Hindlimb muscle (tissue), 1 donor: ENCODE measurements at regions not wholly inside any gene's neighbourhood (a gene's known extent, or its start where the extent isn't known, plus 50 kb on each side); places are given as distances from the start of the nearest gene placed in this dataset.

Experiments used
- DNase-seq: peaks from one replicate; pipeline ENCODE4 v3.0.0-alpha.2; 2013

DNA sequence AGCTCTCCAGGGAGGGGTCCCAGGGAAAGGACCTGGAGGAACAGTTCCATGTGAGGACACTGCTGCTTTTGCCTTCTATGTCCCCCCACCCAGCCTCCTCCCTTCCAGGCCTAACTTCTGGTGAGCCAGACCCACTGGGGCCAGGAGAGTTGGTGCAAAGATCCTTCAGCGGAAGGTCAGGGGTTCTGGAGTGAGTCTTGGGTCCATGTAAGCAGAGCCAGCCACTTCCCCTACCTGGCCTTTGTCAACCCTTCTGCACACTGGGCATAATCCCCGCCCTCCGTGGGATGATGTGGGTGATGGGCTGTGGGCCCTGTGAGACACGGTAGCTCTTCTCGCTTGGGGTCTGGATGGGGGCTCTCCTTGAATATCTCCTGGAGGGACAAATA is 76.9 kb downstream of the RHOB start:
- DNase-seq = no peak

DNA sequence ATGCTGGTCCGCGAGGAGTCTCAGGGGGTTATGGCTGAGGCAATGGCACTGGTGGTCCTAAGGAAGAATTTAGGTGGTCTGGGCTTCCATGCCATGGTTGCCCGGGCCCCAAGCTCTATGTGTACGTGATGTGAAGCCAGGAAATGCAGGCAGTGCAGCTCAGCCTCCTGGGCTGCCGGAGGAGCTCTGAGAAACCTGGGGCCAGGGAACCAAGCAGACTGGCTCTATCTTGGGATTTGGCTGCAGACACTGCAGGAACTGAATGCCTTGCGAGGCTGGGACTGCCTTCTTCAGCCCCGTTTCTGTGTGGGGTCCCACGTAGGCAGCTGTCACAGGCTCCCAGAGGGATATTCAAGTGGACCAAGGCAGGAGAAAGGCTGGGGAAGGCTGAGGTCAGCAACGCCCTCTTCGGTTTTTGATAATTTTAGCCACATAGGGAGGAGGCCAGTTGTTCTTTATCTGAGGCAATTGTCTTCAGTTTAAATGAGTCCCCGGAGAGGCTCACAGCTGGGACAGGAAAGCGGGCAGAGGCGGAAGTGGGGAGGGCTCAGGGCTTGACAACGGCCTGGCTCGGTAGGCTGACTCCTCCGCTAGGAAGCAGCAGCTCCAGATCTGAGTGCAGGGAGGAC is 77.7 kb downstream of the RHOB start:
- DNase-seq = no peak

DNA sequence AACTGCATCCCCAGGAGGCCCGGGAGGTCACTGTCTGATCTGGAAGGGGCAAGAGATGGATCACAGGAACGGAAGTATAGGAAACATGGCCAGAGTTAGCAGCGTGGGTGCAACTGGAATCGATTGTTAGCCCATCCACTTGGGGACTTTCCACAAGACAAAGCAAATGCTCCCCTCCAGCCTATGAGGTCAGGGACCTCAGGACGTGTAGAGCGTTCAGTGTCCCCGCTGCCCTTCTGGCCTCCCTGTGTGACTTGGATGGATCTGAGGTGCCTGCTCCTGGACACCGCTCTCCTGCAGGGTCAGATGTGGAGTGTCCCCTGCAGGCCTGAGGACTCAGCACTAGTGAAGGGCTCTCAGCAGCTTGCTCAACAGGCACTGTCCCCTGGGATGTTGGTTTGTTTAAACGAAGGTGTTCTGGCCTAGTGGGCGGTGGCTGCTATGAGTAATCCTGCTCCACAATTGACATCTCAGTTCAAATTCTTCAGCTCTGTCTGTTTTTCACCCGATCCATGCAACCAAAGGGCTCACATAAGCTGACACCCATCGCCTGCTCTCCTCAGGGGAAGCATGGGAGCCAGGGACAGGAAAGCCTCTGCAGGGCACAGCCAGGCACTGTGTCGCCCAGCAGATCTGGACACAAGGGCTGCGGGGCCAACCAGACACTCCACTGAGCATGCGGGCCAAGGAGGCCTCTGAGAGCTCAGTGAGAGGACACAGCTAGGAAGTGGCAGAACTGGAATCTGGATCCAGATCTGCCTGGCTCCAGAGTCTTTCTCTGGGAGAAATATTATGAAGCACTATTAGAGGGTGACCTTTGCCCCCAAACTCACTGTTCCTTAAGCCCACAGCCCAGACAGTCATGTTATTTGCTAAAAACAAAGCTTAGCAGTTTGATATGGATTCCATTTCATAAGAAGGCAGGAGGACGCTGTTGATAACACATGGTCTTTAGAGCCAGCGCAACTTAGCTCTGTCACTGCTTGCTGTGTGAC is 78.5 kb downstream of the RHOB start:
- DNase-seq = no peak

DNA sequence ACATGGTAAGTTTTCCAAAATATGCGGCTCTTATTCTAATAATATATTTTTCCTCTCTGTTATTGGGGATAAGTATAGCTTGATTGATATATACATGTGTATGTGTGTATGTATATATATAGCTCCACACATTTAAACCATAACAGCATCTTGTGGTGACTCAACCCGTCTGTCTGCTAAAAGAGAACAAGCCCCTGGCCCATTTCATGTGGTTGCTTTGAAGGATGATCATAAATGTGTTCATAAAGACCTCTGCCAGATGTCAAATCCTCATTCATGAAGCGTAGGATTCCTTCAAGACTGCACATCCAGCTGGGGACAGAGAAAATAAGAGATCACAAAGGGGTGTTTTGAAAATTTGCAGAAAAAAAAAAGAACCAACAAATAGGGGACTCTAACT is 79.3 kb downstream of the RHOB start:
- DNase-seq = no peak

DNA sequence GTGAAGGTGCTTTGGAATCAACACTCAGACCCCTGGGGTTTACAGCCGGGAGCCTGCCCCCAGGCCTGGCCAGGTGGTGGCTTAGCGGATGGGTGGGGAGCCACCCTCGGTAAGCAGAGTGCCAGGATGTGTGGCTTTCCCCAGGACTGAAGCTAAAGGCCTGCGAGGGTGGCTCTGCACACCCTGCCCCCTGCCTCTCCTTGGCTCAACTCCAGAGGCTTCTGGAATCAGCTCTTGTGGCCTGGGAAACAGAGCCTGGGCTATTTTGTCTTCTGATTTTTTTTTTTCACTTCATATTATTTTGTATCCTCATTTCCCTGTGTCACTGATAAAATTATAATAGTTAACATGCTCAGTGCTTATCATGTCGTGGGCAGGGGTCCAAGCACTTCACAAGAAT is 79.8 kb downstream of the RHOB start:
- DNase-seq = no peak

DNA sequence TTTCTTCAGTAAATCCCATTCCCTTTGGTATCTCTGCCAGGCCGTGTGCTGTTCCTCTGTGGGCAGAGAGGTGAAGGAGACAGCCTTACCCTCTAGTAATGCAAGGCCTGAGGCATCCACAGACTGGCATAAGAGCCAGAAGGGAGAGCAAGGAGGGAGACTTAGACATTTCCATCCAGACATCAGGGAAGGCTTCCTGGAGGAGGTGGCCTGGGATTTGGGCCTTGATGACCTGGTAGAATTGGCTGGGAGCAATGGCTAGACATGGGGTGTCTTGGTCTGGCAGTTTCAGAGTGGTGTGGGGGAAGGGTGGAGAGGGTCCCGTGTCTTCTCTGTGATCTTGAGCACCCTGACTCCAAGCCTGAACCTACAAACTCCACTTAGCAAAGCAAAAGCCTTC is 81.8 kb downstream of the RHOB start:
- DNase-seq = no peak

DNA sequence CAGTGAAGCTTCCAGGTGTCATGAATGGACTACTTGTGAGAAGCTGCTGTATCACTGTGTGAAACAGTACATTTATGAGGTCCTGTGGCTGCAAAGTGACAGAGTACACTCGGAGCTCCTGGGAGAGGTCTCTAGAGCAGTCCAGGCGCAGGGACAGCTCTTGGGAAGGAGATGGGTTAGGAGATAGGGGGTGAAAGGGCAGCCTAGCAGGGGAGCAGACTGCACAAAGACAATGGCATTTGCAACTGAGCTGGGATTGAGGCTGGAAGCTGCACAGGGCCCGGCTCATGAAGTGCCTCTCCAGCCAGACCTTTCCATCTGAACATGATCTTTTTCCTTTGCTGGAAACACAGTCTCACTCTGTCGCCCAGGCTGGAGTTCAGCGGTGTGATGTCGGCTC is 83.6 kb downstream of the RHOB start:
- DNase-seq = no peak

DNA sequence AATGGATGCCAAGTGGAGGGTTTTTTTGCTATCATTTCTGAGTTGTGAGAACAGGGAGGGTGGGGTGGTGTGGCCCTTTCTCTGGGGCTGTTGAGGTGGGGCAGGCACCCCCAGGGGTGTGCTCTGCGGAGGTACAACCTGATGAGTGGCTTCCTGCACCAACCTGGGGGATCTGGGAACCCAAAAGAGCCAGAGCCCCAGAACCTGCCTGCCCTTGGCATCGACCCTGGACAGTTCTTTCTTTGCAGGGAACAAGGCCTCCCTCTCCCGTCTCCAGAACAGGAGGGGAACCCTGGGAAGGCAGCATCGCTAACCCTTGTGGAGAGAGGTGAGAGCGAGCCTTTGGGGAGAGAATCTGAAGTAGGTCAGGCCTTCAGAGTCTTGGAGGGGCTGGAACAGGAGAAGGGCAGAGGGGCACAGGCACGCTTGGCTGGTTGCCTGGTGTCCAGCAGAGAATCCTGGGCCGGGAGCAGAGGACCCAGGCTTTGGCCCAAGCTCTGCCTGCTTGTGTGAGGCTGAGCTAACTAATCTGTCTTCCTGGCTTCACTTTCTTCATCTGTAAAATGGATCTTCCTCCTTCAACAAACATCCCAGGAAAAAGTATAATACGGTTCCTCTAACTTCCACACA is 84.9 kb downstream of the RHOB start:
- no peak for DNase-seq

DNA sequence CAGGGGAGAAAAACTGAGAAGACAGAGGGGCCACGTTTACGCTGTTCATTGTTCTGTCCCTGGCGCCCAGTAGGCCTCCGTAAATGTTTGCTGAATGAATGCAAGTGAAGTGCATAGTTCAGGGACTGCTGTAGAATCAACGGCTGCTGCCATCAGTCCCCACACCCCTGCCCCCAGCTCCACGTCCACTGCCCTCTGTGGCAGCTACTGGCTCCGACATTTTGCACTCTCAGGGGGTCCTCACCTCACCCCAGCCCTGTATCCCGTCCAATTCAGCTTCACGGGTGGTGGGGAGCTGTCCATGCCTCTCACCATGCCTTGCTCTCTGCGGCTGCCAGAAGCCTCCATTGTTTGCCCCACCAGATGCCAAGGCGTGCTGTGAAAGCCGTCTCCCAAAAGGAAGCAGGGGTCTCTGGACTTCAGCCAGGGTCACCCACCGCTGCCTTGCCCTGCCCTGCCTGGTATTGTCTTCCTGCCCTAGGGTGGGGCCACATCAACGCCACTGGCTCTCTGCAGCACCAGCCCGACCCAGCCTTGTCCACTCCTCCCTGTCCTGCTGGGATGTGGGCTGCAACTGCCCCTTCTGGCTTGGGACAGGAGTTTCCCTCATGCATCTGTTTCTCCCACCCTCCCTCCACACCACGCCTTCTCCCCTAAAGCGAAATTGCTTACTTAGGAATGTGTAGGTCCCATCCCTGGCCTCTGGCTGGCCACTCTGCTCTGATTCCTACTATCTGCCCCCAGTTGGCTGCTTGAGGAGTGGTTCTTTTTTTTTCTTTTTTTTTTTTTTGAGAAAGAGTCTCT is 86.0 kb downstream of the RHOB start:
- DNase-seq = no peak

DNA sequence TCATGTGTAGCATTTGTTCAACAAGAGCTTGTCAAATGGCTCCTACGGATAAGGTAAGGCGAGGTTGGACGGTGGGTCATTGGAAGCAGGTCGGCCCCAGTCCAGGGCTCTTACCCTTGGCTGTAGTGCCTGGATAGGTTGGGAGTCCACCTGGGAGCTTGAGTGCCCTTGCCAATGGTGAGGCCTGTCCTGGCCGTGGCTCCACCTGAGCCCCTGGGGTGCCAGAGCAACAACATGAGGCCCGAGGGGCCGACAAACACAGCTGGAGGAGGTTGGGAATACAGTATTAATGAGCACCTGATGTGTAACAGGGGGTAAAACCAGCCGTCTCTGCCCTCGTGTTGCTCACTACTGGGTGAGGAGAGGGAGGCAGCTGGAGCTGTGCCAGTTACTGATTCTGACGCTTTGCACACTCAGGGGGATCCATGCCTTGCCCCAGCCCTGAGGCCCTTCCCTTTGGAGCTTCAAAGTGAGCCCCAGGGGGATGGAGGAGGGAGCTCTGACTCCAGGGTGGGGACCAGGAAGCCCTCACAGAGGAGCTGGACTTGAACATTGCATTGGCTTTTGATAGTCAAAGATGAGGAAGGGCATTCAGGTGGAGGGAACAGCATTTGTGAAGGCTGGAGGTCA is 87.2 kb downstream of the RHOB start:
- DNase-seq = no peak

DNA sequence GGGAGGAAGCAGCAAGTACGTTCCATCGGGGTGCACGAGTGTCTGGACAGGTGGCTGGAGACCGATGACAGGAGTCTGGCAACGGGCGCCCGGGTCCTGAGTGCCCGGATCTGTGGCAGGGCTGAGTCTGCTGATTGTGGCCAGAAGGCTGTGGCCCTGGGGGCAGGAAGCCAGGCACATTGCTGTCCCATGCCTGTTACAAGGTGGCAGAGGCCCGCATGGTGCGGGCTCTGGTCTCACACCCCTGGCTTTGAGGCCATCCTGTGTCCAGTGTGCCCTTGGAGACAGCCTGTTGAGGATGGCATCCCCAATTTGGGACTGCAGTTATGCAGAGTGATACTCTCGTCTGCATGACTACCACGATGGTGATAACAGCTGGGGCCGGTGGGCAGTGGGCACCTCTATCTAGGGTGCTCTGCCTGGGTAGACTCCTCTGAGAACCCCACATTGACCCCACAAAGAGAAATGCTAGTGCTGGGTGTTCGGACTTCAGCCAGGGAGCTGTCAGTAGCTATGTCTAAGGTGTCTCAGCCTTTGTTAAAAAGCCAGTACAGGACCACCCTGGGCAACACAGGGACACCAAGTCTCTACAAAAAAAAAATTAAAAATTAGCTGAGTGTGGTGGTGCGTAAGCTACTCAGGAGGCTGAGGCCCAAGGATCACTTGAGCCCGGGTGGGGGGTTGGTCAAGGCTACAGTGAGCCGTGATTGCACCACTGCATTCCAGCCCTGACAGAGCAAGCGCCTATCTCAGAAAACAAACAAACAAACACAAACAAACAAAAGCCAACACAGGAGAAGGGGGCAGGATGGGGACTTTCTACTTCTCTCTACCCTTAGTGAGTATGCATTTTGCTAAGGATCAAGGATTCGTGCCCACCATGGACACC is 88.3 kb downstream of the RHOB start:
- DNase-seq = no peak

DNA sequence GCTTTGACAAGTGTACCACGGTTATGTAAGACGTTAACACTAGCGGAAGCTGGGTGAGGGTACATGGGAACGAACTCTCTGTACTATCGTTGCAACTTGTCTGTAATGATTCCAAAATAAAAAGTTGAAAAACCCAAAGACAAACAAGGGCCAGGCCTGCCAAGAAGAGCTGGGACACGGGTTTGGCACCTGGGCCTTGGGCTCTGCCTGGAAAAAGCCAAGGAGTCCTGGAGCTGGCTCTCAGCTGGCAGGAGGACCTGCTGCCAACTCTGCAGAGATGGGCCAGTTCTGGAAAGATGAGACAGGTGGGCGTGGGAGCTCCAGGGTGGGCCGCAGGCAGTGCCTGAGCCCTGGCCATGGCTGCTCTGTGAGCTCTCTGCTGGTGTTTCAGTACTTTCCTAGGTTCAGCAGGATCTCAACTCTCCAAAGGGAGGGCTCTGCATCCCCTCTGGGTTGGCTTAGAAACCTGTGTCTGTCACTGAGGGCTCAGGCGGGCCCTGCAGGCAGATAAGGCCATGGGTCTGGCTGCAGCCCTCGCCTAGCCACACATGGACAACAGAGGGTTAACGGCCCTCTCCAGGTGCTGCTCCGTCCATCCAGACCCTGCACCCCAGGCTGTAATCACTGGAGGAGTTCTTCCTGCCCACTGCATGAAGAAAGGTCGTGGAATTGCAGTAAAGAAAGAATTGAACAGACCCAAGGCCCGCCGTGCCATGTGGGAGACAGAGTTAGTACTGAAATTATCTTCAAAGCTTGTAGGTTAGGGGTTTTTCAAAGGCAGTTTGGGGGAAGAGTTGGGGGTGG is 89.9 kb downstream of the RHOB start:
- no peak for DNase-seq

DNA sequence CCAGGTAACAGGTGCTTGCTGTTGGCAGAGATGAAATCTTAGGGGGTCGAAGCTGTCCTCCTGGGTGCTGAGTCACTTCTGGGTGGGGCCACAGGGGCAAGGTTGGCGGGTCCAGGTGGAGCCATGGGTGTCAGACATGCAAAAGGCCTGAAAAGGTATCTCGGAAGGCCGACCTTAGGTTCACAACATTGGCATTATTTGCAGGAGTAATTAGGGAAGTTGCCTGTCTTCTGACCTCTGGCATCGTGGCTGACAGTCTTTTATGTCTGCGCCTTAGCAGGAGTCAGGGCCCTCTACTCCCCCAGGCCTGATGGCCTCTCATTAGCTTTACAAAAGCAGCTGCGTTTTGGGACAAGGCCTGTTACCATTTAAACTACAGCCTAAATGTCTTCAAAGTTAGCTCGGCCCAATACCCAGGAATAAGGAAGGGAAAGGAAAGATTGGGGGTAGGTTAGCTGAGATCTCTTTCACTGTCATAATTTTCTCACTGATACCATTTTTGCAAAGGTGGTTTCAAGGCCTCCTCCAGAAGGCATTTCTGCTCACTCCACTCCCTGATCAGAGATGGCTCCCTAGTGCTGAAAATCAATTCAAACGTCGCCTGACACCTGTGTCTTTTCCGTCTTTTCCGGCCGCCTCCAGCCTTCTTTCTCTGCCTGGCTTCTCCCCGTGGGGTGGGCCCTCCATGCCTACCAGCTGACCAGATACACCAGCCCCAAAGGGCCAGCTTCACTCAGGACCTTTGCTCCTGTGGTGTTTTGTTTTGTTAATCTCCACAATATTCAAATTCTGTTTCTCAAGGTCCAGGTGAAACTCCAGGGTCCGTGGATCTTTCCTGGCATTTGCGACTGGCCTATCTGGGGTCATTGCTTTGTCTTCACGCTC is 90.8 kb downstream of the RHOB start:
- no peak for DNase-seq

DNA sequence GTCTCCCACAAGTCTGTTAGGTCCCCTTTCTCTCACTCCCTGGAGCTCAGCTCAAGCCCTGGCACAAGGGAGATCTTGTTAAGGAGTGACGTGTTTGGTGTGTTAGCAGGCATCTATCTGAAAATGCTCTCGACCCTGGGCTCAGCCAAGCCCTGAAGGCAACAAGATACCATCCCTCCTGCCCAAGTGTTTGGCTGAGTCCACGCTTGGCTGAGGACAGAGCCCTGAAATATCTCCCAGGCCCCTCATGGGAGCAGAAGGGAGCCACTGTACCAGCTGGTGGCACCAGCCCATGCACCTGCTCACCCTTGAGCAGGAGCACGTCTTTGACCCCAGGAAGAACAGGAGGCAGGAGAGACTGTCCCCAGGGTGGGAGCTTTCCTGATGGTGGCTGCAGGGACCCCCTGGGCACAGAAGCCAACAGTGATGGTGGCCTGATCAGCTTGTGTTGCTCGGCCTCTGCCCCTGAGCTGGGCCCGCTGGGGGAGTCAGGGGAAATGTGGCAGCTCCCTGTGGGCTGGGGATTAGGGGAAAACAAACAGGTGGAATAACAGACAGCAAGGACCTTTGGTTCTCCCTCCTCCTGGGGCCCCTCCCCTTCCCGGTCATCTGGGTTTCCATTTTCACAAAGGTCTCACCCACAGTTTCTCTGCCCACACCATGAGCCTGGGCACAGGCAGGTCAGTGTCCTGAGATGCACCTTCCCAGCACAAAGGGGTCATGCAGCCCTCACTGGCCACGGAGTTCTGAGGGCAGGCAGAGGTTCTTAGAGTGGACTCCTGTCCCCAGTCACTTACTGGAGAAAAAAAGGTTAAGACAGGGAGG is 91.6 kb downstream of the RHOB start:
- DNase-seq = no peak

DNA sequence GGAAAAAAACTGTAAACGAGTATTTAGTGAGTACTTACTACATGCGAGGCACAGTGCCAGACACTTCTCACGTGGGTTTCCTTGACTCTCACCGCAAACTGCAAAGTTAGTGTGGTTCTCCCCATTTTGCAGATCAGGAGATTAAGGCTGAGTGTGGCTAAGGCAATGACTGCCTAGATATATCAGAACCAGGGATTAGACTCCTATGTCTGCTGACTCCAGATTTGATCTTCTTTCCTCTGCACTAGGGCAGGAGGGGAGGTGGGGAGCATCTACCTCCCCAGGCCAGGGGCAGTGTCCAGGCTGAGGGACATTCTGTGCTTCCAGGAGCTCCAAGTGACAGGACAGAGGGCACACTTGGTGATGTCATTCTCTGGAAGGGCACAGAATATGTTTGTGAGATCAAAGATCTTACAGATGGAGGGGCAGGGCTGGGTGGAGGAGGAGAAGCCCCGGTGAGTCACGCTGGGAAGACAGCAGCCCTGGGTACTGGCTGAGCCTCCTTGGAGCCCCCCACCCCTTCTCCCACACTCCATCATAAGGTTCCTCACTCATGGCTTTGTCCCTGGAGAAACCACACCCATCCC is 92.4 kb downstream of the RHOB start:
- no peak for DNase-seq

DNA sequence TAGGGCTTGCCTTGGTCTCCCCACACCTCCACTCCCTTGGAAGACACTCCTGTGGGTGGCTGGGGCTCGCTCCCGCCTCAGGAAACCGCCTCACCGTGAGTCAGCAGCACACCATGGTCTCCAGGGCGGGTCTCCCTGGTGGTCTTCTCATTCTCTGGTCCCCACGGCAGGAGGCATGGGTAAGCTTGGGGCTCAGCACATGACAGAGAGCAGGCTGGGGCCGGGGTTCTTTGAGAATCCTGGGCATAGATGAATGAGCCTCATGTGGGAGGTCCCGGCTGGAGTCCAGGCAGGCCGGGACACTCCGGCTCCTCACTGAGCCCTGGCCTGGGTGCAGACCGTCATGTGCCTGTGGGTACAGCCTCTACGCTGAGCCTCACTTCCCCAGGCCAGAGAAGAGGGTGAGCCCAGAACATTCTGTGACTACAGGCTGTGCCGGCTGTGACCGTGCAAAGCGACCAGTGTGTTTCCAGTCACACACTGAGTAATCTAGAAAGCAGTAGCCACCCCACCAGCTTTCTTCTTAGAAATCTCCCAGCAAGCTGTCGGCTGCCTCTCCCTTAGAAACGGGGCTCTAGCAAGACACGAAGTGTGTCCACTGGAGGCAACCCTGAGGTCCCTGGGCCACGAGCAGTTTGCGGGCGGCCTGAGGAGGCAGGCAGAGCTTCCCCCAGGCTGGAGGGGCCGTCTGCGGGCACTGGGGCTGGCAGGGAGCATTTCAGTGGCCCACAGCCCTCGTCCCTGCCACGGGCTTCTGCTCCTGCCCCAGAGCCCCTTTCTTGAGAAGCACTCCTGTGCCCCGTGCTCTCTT is 93.1 kb downstream of the RHOB start:
- DNase-seq = no peak
